SH-SY5Y (cell line): ENCODE measurements at regions not wholly inside any gene's neighbourhood (a gene's known extent, or its start where the extent isn't known, plus 50 kb on each side); places are given as distances from the start of the nearest gene placed in this dataset.

Experiments used
- GATA2 ChIP-seq: IDR thresholded peaks from 2 replicates; pipeline ENCODE4 v1.6.1; 2011; ENCODE audit warnings: mild to moderate bottlenecking, low read depth, low read length
- GATA3 ChIP-seq: IDR thresholded peaks from 2 replicates; pipeline ENCODE4 v1.6.1; 2011; ENCODE audit warnings: low read depth, mild to moderate bottlenecking, low read length, moderate library complexity

DNA sequence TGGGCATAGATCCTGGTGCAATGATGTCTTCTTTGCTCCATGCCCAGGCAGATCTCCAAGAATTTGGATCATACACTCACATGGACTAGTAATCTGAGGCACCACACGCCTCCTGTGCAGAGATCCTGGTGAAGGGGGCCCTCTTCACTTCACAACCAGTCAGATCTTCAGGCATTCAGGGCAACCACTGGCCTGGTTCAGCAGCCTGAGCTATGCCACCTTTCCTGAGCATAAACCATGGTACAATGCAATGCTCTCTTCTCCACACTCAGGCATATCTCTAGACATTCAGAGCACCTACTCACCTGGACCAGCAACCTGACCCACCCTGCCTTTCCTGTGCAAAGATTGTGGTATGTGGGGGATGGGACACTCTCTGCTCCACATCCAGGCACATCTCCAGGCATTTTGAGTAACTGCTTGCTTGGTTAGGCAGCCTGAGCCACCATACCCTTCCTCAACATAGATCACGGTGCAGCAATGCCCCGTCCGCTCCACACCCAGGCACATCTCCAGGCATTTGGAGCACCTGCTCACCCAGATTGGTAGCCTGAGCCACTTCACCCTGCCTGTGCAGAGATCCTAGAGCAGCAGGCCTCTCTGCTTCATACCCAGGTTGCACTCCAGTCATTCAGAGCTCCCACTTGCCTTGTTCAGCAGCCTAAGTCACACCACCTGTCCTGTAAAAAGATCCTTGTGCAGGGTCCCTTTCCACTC lies 532.2 kb upstream of the STEAP1 start:
- TF ChIP-seq GATA3 (no peak), GATA2 (no peak)
